ENCODE measurements at regions not wholly inside any gene's neighbourhood (a gene's known extent, or its start where the extent isn't known, plus 50 kb on each side); places are given as distances from the start of the nearest gene placed in this dataset.

DNA sequence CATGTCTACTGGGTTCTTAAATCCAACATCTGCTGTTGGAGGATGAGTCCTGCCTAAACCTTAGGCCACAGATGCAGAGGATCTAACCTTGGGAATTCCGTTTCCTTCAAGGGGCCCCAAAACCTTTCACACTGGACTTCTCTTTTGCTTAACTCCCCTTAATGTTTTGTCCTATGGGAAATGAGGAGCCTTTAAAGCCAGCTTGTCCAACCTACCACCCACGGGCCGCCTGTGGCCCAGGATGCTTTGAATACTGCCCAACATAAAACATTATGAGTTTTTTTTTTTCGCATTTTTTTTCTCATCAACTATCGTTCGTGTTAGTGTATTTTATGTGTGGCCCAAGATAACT is 157.2 kb upstream of the SLC1A4 start:
- no peak for TF ChIP-seq ESRRG (CRISPR knock-in tag; IDR thresholded peaks at IDR 0.05)
- TF ChIP-seq OSR1 (CRISPR knock-in tag; IDR thresholded peaks at IDR 0.05), result no peak
- TF ChIP-seq CSDC2 (CRISPR knock-in tag; IDR thresholded peaks at IDR 0.05), result no peak
- no peak for TF ChIP-seq ZC3H10 (CRISPR knock-in tag; IDR thresholded peaks at IDR 0.05)
- TF ChIP-seq ZNF70 (CRISPR knock-in tag; IDR thresholded peaks at IDR 0.05), result no peak
- TF ChIP-seq GLIS3 (CRISPR knock-in tag; IDR thresholded peaks at IDR 0.05), result no peak
- TF ChIP-seq, protein P1, sequence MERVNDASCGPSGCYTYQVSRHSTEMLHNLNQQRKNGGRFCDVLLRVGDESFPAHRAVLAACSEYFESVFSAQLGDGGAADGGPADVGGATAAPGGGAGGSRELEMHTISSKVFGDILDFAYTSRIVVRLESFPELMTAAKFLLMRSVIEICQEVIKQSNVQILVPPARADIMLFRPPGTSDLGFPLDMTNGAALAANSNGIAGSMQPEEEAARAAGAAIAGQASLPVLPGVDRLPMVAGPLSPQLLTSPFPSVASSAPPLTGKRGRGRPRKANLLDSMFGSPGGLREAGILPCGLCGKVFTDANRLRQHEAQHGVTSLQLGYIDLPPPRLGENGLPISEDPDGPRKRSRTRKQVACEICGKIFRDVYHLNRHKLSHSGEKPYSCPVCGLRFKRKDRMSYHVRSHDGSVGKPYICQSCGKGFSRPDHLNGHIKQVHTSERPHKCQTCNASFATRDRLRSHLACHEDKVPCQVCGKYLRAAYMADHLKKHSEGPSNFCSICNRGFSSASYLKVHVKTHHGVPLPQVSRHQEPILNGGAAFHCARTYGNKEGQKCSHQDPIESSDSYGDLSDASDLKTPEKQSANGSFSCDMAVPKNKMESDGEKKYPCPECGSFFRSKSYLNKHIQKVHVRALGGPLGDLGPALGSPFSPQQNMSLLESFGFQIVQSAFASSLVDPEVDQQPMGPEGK (CRISPR knock-in tag; IDR thresholded peaks at IDR 0.05; ENCODE audit: borderline replicate concordance), result no peak
- no peak for TF ChIP-seq RARB (CRISPR knock-in tag; IDR thresholded peaks at IDR 0.05)
- TF ChIP-seq ZNF565 (CRISPR knock-in tag; conservative IDR thresholded peaks at IDR 0.05; ENCODE audit: low read depth), result no peak

Data from SK-N-SH treated with all-trans-retinoic acid at 6 μM for 48 hours (cell line).